Mammary epithelial cell (primary cell): ENCODE measurements at regions not wholly inside any gene's neighbourhood (a gene's known extent, or its start where the extent isn't known, plus 50 kb on each side); places are given as distances from the start of the nearest gene placed in this dataset.

Source experiments
- CTCF ChIP-seq, 2 donors: IDR thresholded peaks in 1 of 2; conservative IDR thresholded peaks in 1 of 2; 2 replicates each; pipeline ENCODE4 v1.5.1; 2011 to 2012; ENCODE audit warnings: inconsistent platforms in 2 of 2, low read length in 2 of 2, mild to moderate bottlenecking in 2 of 2, control low read depth in 1 of 2, low read depth in 1 of 2; ENCODE audit not compliant: insufficient read depth in 1 of 2; ENCODE audit errors: extremely low read depth in 1 of 2
- EZH2 ChIP-seq: IDR thresholded peaks from 2 replicates; pipeline ENCODE4 v1.6.1; 2012; ENCODE audit warnings: low read length, inconsistent platforms, borderline replicate concordance

DNA sequence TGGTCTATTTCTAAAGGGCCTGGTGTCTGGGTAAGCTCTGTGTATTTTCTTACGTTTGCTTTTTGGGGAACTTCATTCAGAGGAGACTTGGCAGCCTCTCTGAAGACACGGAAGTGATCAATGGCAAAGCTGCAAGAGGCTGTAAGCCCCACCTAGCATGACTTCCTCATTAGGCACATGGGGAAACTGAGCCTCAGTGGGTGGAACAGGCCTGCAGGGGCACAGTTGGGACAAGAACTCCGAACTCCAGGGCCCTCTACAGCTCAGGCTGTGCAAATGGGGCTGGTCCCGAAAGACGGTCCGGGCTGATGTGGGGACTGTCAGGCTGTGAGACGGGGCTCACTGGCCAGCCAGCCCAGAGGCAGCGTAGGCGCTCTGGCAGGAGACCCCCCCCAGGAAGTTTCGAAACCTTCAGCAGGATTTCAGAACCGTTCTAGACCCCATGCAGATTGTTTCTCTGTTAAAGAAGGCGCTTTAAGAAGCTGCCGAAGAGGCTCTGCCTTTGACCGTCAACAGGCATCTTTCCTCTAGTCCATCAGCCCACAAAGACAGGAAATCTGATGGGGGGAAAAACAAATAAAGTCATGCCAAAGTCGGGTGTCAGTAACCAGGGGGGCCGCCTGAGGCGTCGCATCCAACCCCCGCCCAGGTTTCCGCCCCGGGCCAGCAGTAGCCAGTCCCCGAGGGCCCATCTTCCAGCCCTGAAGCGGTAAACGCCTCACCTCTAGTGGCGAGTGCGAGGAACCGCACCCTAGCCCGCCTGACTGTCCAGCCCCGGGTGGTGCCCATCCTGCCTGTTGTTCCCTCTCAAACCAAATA, 79.8 kb upstream of the TBC1D3K start:
- TF ChIP-seq CTCF (conservative IDR thresholded peaks at IDR 0.05 in 1 of 2, IDR thresholded peaks at IDR 0.05 in 1 of 2; ENCODE audit: extremely low read depth in 1 of 2, insufficient read depth in 1 of 2, low read depth in 1 of 2, low read length in 2 of 2) (peak; percentile 76 to 80), EZH2 (no peak)
